GM13976 (cell line): ENCODE measurements at regions not wholly inside any gene's neighbourhood (a gene's known extent, or its start where the extent isn't known, plus 50 kb on each side); places are given as distances from the start of the nearest gene placed in this dataset.
"Not testable (repeated sequence)": the region's sequence is repeated elsewhere in the genome, so short reads cannot be mapped to it uniquely, and the experiment has no call there.

Experiments
- DNase-seq: peaks from one replicate; pipeline ENCODE4 v3.0.0; 2012; ENCODE audit warnings: low spot score
- in situ Hi-C: fragments of 300-500 bp; cut with MboI; formaldehyde crosslinking; loops from one replicate; pipeline ENCODE4 v1.12.0; 2022; ENCODE audit warnings: low sequenced_read_pairs, mixed read lengths, inconsistent platforms; ENCODE audit not compliant: unreplicated experiment
- TF ChIP-seq, protein P1 (sequence below): IDR thresholded peaks from 2 replicates; pipeline ENCODE4 v1.5.1; 2012; ENCODE audit warnings: borderline replicate concordance, mild to moderate bottlenecking; ENCODE audit not compliant: insufficient read depth; ENCODE audit errors: extremely low read depth, missing control alignments, control extremely low read depth

DNA sequence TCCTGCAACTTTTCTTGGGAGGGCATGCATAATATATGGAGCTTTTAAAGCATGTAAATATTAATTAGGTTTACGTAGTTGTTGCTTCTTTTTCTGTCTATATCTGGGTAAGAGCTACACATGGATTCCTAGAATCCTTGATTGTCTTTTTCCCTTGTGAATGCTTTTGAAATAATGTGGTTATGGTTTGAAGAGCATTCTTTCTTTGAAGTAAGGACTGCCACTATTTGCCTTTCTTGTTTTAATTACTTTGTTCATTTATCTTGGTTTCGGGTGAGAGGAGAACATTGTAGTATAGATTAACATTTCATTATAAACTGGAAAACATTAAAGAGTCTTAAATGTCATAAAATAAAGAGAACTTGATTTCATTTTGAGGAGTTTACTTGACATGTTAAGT, 674.0 kb downstream of the ZBBX start:
- DNase-seq = no peak
- TF ChIP-seq, protein P1, sequence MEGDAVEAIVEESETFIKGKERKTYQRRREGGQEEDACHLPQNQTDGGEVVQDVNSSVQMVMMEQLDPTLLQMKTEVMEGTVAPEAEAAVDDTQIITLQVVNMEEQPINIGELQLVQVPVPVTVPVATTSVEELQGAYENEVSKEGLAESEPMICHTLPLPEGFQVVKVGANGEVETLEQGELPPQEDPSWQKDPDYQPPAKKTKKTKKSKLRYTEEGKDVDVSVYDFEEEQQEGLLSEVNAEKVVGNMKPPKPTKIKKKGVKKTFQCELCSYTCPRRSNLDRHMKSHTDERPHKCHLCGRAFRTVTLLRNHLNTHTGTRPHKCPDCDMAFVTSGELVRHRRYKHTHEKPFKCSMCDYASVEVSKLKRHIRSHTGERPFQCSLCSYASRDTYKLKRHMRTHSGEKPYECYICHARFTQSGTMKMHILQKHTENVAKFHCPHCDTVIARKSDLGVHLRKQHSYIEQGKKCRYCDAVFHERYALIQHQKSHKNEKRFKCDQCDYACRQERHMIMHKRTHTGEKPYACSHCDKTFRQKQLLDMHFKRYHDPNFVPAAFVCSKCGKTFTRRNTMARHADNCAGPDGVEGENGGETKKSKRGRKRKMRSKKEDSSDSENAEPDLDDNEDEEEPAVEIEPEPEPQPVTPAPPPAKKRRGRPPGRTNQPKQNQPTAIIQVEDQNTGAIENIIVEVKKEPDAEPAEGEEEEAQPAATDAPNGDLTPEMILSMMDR = no peak
- in situ Hi-C loops = no loop called here

DNA sequence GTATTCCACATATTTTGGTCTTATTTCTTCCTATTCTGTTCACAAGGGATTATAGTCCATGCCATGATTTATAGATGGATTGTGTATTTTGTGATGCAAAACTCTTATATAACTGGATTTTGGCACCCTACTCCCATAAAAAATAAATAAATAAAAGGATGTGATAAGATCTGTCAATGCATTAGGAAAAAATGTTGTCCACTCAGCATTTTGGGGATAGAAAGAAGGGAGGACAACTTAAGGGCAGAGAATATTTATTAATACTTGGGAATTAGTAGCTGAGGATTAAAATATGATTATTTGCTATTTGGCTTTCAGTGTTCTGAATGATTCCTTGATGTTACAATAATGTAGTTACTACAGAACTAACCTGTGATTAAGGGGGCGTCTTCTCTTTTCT, 682.6 kb downstream of the ZBBX start:
- no peak for DNase-seq
- in situ Hi-C loops = no loop called here

DNA sequence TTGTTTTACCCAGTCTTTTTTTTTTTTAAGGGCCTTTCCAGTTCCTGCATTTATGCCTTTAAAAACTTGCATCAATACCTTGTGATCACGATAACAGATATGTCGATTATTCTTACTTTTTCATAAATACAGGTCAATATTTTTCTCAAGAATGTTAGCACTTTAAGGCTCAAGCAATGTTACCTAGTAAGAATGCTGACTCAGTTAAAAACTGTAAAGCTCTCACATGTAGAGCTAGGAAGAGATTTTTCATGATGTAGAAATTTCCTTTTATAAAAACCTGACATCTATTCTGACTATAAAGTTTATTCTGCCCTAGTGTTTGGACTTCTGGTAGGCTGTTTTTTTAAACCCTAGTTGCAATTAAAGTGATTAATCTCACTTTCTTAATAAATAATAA, 684.0 kb downstream of the ZBBX start:
- no peak for DNase-seq
- in situ Hi-C loops = no loop called here
- TF ChIP-seq, protein P1 = no peak

More for the DNA sequence above, 682.6 kb downstream of the ZBBX start:
- TF ChIP-seq, protein P1 = no peak

DNA sequence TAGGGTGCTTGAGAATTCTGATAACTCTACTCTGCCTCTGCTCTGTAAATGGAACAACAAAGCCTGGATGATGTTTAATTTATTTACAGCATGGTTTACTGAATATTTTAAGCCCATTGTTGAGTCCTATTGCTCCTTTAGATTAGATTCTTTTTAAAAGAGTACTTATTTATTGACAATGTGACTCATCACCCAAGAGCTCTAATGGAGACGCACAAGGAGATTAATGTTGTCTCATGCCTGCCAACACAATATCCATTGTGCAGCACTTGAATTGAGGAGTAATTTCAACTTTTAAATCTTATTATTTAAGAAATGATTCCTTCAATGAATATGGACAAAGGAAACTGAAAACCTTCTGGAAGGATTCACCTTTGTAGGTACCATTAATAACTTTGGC, 691.4 kb downstream of the ZBBX start:
- TF ChIP-seq, protein P1 = no peak
- in situ Hi-C loops = no loop called here
- no peak for DNase-seq

DNA sequence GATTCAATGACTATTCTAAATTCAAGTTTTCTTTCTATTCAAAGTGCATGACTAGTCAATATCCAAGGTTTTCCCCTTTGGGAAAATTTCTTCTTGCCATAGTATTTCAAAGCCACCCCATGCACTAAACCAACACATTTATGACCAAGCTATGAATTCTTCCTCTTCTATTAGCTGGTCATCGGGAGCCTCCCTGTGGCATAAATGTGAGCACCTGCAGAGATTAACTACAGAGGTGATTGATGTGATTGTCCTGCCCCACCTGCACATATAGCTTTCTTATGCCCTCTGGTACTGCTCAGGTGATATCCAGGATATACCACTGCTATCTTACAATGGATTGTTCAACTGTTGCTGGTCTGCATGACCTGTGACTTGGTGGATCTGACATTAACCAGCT, 694.9 kb downstream of the ZBBX start:
- no peak for DNase-seq
- in situ Hi-C loops = no loop called here
- TF ChIP-seq, protein P1 = no peak

DNA sequence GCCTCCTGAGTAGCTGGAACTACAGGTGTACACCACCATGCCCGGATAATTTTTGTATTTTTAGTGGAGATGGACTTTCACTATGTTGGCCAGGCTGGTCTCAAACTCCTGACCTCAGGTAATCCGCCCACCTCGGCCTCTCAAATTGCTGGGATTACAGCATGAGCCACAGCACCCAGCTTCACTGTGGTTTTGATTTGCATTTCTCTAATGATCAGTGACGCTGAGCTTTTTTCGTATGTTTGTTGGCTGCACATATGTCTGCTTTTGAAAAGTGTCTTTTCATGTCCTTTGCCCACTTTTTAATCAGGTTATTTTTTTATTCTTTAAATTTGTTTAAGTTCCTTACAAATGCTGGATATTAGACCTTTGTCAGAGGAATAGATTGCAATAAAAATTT, 696.0 kb downstream of the ZBBX start:
- in situ Hi-C loops, DNase-seq: not testable (repeated sequence)

DNA sequence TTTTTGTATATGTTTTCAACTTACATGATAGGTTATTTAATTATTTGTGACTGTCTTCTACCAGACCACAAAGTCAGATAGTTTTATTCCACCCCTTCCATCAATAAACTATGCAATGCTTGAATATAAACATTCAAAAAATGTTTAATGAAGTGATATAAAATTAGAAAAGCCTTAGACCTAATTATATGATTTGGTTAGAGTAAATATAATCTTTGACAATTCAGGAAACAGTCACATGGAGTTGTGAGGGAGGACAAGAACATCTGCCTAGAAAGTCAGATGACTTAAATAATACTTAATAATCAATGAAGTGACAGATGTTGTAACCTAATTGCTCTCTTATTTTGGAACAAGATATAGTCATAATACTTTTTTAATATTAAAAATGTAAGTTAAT, 710.3 kb downstream of the ZBBX start:
- TF ChIP-seq, protein P1 = no peak
- in situ Hi-C loops = no loop called here
- DNase-seq = no peak
